K562 (cell line): ENCODE measurements at regions not wholly inside any gene's neighbourhood (a gene's known extent, or its start where the extent isn't known, plus 50 kb on each side); places are given as distances from the start of the nearest gene placed in this dataset.

Experiments
- ADNP ChIP-seq: fragments of 200-800 bp; sonication (Bioruptor generic); IDR thresholded peaks from 2 replicates; pipeline ENCODE4 v1.6.1; 2016; ENCODE audit warnings: missing genetic modification characterization, missing compliant biosample characterization
- CBFA2T3 ChIP-seq: fragments of 450-650 bp; IDR thresholded peaks from 2 replicates; pipeline ENCODE4 v1.6.1; 2017
- CREB3L1 ChIP-seq: fragments of 450-650 bp; IDR thresholded peaks from 2 replicates; pipeline ENCODE4 v1.6.1; 2014; ENCODE audit warnings: low read depth, mild to moderate bottlenecking, moderate library complexity, borderline replicate concordance
- CXXC5 ChIP-seq: fragments of 250-450 bp; sonication (Bioruptor Pico); IDR thresholded peaks from 2 replicates; pipeline ENCODE4 v1.8.0; 2022; ENCODE audit warnings: inconsistent platforms, mild to moderate bottlenecking, moderate library complexity
- HES1 ChIP-seq: fragments of 450-650 bp; IDR thresholded peaks from 2 replicates; pipeline ENCODE4 v1.6.1; 2016; ENCODE audit warnings: low read depth, mild to moderate bottlenecking, moderate library complexity
- MAX ChIP-seq: sonication (generic); formaldehyde crosslinking; IDR thresholded peaks from 2 replicates; pipeline ENCODE4 v1.9.0; 2022; ENCODE audit warnings: mild to moderate bottlenecking, missing genetic modification reagents
- MEIS2 ChIP-seq: fragments of 450-650 bp; IDR thresholded peaks from 2 replicates; pipeline ENCODE4 v1.6.1; 2014; ENCODE audit warnings: mild to moderate bottlenecking; ENCODE audit not compliant: partially characterized antibody
- NFIC ChIP-seq: fragments of 450-650 bp; IDR thresholded peaks from 2 replicates; pipeline ENCODE4 v1.6.1; 2017; ENCODE audit warnings: mild to moderate bottlenecking, inconsistent platforms
- NR2C2 ChIP-seq, 2 experiments: fragments of 200-800 bp in 1 of 2; sonication (Bioruptor generic) in 1 of 2; sonication (generic) in 1 of 2; formaldehyde crosslinking in 1 of 2; IDR thresholded peaks; 2 replicates each; pipeline versions ENCODE4 v1.6.1 to v1.8.0; 2016 to 2022; ENCODE audit warnings: mild to moderate bottlenecking in 1 of 2, missing compliant biosample characterization in 1 of 2, missing genetic modification characterization in 1 of 2, missing genetic modification reagents in 1 of 2
- NR3C1 ChIP-seq: sonication (generic); formaldehyde crosslinking; IDR thresholded peaks from 2 replicates; pipeline ENCODE4 v1.8.1; 2022; ENCODE audit warnings: missing genetic modification reagents
- PTTG1 ChIP-seq: fragments of 450-650 bp; IDR thresholded peaks from 2 replicates; pipeline ENCODE4 v1.6.1; 2016; ENCODE audit warnings: low read depth, mild to moderate bottlenecking, missing genetic modification characterization, missing compliant biosample characterization
- SMARCA4 ChIP-seq: fragments of 450-650 bp; IDR thresholded peaks from 2 replicates; pipeline ENCODE4 v1.6.1; 2016
- SPI1 ChIP-seq: IDR thresholded peaks from 2 replicates; pipeline ENCODE4 v1.6.1; 2011; ENCODE audit warnings: low read depth, low read length, control low read depth, borderline replicate concordance
- TCF3 ChIP-seq: sonication (generic); formaldehyde crosslinking; IDR thresholded peaks from 2 replicates; pipeline ENCODE4 v1.4.0; 2020; ENCODE audit warnings: mild to moderate bottlenecking, missing genetic modification reagents
- YBX1 ChIP-seq: fragments of 450-650 bp; IDR thresholded peaks from 2 replicates; pipeline ENCODE4 v1.7.1; 2016; ENCODE audit warnings: mild to moderate bottlenecking
- TF ChIP-seq, protein P1 (sequence below): fragments of 200-800 bp; sonication (Bioruptor generic); IDR thresholded peaks from 2 replicates; pipeline ENCODE4 v1.6.1; 2017; ENCODE audit warnings: missing genetic modification characterization, missing compliant biosample characterization
- TF ChIP-seq, protein P2 (sequence below), 2 experiments: fragments of 450-650 bp in 1 of 2; sonication (generic) in 1 of 2; formaldehyde crosslinking; conservative IDR thresholded peaks; 2 replicates each; pipeline versions ENCODE4 v1.4.0 to v1.8.1; 2020 to 2022; ENCODE audit warnings: mild to moderate bottlenecking in 1 of 2, missing genetic modification reagents in 1 of 2

DNA sequence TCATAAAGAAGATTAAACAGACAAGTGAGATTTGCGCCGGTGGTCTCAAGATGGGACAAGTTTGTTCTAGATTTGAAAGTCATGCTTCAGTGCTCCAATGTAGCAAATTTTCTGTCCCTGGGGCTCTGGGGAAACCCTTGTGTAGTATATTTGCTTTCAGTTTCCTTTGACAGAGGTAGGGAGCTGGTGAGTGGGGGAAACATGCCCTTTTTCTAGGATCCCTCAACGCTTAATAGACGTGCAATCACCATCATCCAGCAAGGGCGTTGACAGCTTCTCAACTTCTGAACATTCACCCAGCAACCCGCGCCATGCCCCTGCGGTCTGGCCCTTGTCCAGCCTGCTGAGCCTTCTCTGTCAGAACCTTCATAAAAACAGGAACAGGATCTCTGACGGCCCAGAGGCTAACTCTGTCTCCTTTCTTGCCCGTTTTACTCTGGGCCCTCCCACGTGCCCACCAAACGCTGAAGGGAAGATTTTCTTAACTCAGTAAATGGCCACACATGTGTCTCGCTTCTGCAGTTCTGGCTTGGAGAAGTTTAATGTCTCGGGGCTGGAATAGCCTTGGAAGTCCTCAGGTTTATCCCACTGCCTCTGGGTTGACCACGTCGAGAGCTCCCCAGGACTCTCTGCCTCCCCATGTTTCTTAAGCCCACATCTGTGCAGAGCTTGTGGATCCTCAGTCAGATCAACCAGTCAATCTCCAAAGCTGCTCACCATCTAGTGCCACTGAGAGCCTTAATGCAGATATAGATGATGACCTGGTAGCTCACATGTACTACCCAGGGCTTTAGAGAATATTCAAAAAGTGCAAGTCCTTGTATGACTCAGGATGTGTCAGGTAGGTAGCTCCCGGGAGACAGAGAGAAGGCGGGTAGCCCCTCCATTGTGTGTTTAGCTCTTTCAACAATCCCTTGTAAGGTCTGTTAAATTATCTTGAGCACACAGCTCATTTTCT, 58.1 kb upstream of the CCND2 start (continued):
- TF ChIP-seq, protein P1, sequence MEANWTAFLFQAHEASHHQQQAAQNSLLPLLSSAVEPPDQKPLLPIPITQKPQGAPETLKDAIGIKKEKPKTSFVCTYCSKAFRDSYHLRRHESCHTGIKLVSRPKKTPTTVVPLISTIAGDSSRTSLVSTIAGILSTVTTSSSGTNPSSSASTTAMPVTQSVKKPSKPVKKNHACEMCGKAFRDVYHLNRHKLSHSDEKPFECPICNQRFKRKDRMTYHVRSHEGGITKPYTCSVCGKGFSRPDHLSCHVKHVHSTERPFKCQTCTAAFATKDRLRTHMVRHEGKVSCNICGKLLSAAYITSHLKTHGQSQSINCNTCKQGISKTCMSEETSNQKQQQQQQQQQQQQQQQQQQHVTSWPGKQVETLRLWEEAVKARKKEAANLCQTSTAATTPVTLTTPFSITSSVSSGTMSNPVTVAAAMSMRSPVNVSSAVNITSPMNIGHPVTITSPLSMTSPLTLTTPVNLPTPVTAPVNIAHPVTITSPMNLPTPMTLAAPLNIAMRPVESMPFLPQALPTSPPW (CRISPR knock-in tag) = peak; percentile 24; the same call in 1 of the 2 replicates
- TF ChIP-seq CBFA2T3 = peak; percentile 49; the same call in 1 of the 2 replicates
- TF ChIP-seq YBX1 = no peak
- peak; percentile 89 for TF ChIP-seq SPI1
- no peak for TF ChIP-seq ADNP (tag)
- TF ChIP-seq NR2C2 (CRISPR knock-in tag; IDR thresholded peaks at IDR 0.05) = no peak
- no peak; the same call in 1 of the 2 replicates for TF ChIP-seq NR2C2 (tag; IDR thresholded peaks at IDR 0.05)
- TF ChIP-seq PTTG1 (tag) = no peak
- no peak for TF ChIP-seq SMARCA4
- TF ChIP-seq NR3C1 (CRISPR knock-in tag) = no peak
- TF ChIP-seq HES1 = peak; percentile 89
- no peak for TF ChIP-seq CREB3L1
- peak; percentile 66 for TF ChIP-seq TCF3 (CRISPR knock-in tag)
- TF ChIP-seq MAX (CRISPR knock-in tag) = 0 out of 2 replicates have a peak, but pooled peaks have one; percentile 28
- TF ChIP-seq CXXC5 (CRISPR knock-in tag) = peak; percentile 39
- TF ChIP-seq, protein P2, sequence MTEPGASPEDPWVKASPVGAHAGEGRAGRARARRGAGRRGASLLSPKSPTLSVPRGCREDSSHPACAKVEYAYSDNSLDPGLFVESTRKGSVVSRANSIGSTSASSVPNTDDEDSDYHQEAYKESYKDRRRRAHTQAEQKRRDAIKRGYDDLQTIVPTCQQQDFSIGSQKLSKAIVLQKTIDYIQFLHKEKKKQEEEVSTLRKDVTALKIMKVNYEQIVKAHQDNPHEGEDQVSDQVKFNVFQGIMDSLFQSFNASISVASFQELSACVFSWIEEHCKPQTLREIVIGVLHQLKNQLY (CRISPR knock-in tag; conservative IDR thresholded peaks at IDR 0.05) = no peak
- TF ChIP-seq MEIS2 = peak; percentile 92
- peak; percentile 81 for TF ChIP-seq NFIC
